GM23338 (cell line): ENCODE measurements at regions not wholly inside any gene's neighbourhood (a gene's known extent, or its start where the extent isn't known, plus 50 kb on each side); places are given as distances from the start of the nearest gene placed in this dataset.

Source experiments
- ATAC-seq: fragments of 200-7000 bp; cut with Tn5 transposase; 3 replicates; pipeline ENCODE4 v1.9.1; 2020
- DNase-seq: peaks from one replicate; pipeline ENCODE4 v3.0.0-alpha.2; 2015; ENCODE audit warnings: low spot score
- H2AFZ ChIP-seq: fragments of 200-600 bp; sonication (generic); 2 replicates; pipeline ENCODE4 v1.8.0; 2016; ENCODE audit warnings: antibody characterized with exemption, mild to moderate bottlenecking, moderate library complexity
- H3F3A ChIP-seq: fragments of 200-600 bp; sonication (generic); replicated peaks from 2 replicates; pipeline ENCODE4 v1.8.0; 2017; ENCODE audit warnings: antibody characterized with exemption, mixed run types, low read depth
- H3K27ac ChIP-seq: fragments of 200-600 bp; sonication (generic); 2 replicates; pipeline ENCODE4 v1.6.1; 2016; ENCODE audit warnings: low read depth
- H3K27me3 ChIP-seq: fragments of 200-600 bp; sonication (generic); 2 replicates; pipeline ENCODE4 v1.8.0; 2016; ENCODE audit warnings: mild to moderate bottlenecking, mixed run types, moderate library complexity; ENCODE audit not compliant: insufficient read depth
- H3K36me3 ChIP-seq: fragments of 200-600 bp; sonication (generic); 2 replicates; pipeline ENCODE4 v1.8.0; 2016; ENCODE audit warnings: mild to moderate bottlenecking; ENCODE audit not compliant: insufficient read depth
- H3K4me1 ChIP-seq: fragments of 200-600 bp; sonication (generic); 2 replicates; pipeline ENCODE4 v1.8.0; 2016; ENCODE audit warnings: mild to moderate bottlenecking, moderate library complexity; ENCODE audit not compliant: insufficient read depth
- H3K4me2 ChIP-seq: fragments of 200-600 bp; sonication (generic); 2 replicates; pipeline ENCODE4 v1.7.1; 2017; ENCODE audit warnings: mixed run types
- H3K4me3 ChIP-seq: fragments of 200-600 bp; sonication (generic); 2 replicates; pipeline ENCODE4 v1.6.1; 2016; ENCODE audit warnings: mixed run types
- H3K79me2 ChIP-seq: fragments of 200-600 bp; sonication (generic); replicated peaks from 2 replicates; pipeline ENCODE4 v1.8.0; 2017; ENCODE audit warnings: mild to moderate bottlenecking; ENCODE audit not compliant: insufficient read depth
- H3K9me2 ChIP-seq: fragments of 200-600 bp; sonication (generic); 2 replicates; pipeline ENCODE4 v1.8.0; 2017; ENCODE audit not compliant: insufficient read depth
- H4K20me1 ChIP-seq: fragments of 200-600 bp; sonication (generic); replicated peaks from 2 replicates; pipeline ENCODE4 v1.8.0; 2017; ENCODE audit warnings: mild to moderate bottlenecking; ENCODE audit not compliant: insufficient read depth
- H3K27ac Mint-ChIP-seq: 2 replicates; pipeline ENCODE4 v1.8.0; 2020; ENCODE audit warnings: inconsistent platforms, mild to moderate bottlenecking, moderate library complexity, mixed read lengths
- H3K27me3 Mint-ChIP-seq: 3 replicates; pipeline ENCODE4 v1.8.0; 2022; ENCODE audit warnings: low read depth, mild to moderate bottlenecking, moderate library complexity, mixed read lengths, inconsistent platforms; ENCODE audit not compliant: insufficient read depth, poor library complexity
- H3K36me3 Mint-ChIP-seq: 3 replicates; pipeline ENCODE4 v1.8.0; 2021; ENCODE audit warnings: low read depth, mild to moderate bottlenecking, inconsistent platforms, moderate library complexity, mixed read lengths
- H3K4me1 Mint-ChIP-seq: 3 replicates; pipeline ENCODE4 v1.8.0; 2020; ENCODE audit warnings: mild to moderate bottlenecking, inconsistent platforms, mixed read lengths
- H3K4me3 Mint-ChIP-seq: 3 replicates; pipeline ENCODE4 v1.8.0; 2021; ENCODE audit warnings: moderate library complexity, mild to moderate bottlenecking, inconsistent platforms, mixed read lengths
- H3K9me3 Mint-ChIP-seq: 3 replicates; pipeline ENCODE4 v1.8.0; 2020; ENCODE audit warnings: moderate library complexity, mild to moderate bottlenecking, inconsistent platforms, mixed read lengths
- CREB1 ChIP-seq: fragments of 250-450 bp; sonication (Bioruptor Pico); IDR thresholded peaks from 2 replicates; pipeline ENCODE4 v1.5.0; 2020; ENCODE audit warnings: low read depth, mild to moderate bottlenecking, moderate library complexity
- CTCF ChIP-seq, 2 experiments: fragments of 200-600 bp in 1 of 2; sonication (generic) in 1 of 2; conservative IDR thresholded peaks; 2 replicates each; pipeline versions ENCODE4 v1.5.1 to v1.6.1; 2016 to 2017; ENCODE audit warnings: antibody characterized with exemption in 2 of 2, low read depth in 2 of 2, mild to moderate bottlenecking in 2 of 2, moderate library complexity in 1 of 2
- ETS1 ChIP-seq: IDR thresholded peaks from 2 replicates; pipeline ENCODE4 v1.6.1; 2016; ENCODE audit warnings: antibody characterized with exemption
- EZH2 ChIP-seq: fragments of 200-600 bp; sonication (generic); IDR thresholded peaks from one replicate; pipeline ENCODE4 v1.8.0; 2017; ENCODE audit warnings: antibody characterized with exemption, mild to moderate bottlenecking, low read depth; ENCODE audit not compliant: unreplicated experiment
- EZH2phosphoT487 ChIP-seq: fragments of 200-600 bp; sonication (generic); IDR thresholded peaks from one replicate; pipeline ENCODE4 v1.8.1; 2018; ENCODE audit warnings: antibody characterized with exemption; ENCODE audit not compliant: unreplicated experiment
- JUNB ChIP-seq: IDR thresholded peaks from one replicate; pipeline ENCODE4 v1.6.1; 2016; ENCODE audit warnings: antibody characterized with exemption; ENCODE audit not compliant: unreplicated experiment
- NANOG ChIP-seq: IDR thresholded peaks from 2 replicates; pipeline ENCODE4 v1.6.1; 2016; ENCODE audit warnings: antibody characterized with exemption, borderline replicate concordance
- POLR2AphosphoS5 ChIP-seq: IDR thresholded peaks from 2 replicates; pipeline ENCODE4 v1.6.1; 2016; ENCODE audit warnings: antibody characterized with exemption, low read depth
- REST ChIP-seq: IDR thresholded peaks from one replicate; pipeline ENCODE4 v1.6.1; 2018; ENCODE audit warnings: antibody characterized with exemption; ENCODE audit not compliant: unreplicated experiment
- STAT1 ChIP-seq: IDR thresholded peaks from one replicate; pipeline ENCODE4 v1.6.1; 2016; ENCODE audit warnings: antibody characterized with exemption; ENCODE audit not compliant: unreplicated experiment
- ZNF114 ChIP-seq: fragments of 250-450 bp; sonication (Bioruptor Pico); IDR thresholded peaks from 2 replicates; pipeline ENCODE4 v1.5.0; 2020; ENCODE audit warnings: mild to moderate bottlenecking, moderate library complexity
- ZNF331 ChIP-seq: fragments of 250-450 bp; sonication (Bioruptor Pico); IDR thresholded peaks from 2 replicates; pipeline ENCODE4 v1.5.0; 2020; ENCODE audit warnings: low read depth, mild to moderate bottlenecking, moderate library complexity
- ZNF462 ChIP-seq: fragments of 250-450 bp; sonication (Bioruptor Pico); IDR thresholded peaks from 2 replicates; pipeline ENCODE4 v1.5.0; 2020; ENCODE audit warnings: mild to moderate bottlenecking, moderate library complexity

- Histone ChIP-seq H3K79me2 (no peaks in the 10 kb centered on the region), H3K4me3 (no peak overlapping the region), H3K4me1 (no peaks in the 10 kb centered on the region), H3K9me2 (no peaks in the 10 kb centered on the region), H4K20me1 (no peaks in the 10 kb centered on the region), H3K36me3 (no peaks in the 10 kb centered on the region), H2AFZ (no peak overlapping the region), H3K4me2 (no peak overlapping the region), H3K27ac (no peak overlapping the region), H3F3A (no peaks in the 10 kb centered on the region), H3K27me3 (no peaks in the 10 kb centered on the region)
- Mint-ChIP-seq H3K27me3 (no peaks in the 10 kb centered on the region), H3K36me3 (no peaks in the 10 kb centered on the region), H3K27ac (no peak overlapping the region), H3K4me3 (no peak overlapping the region), H3K4me1 (no peaks in the 10 kb centered on the region; the same call in 2 of the 3 replicates), H3K9me3 (no peaks in the 10 kb centered on the region)
- TF ChIP-seq ETS1 (no peak), NANOG (no peak), CTCF (conservative IDR thresholded peaks at IDR 0.05; ENCODE audit: low read depth in 2 of 2) (no peak), ZNF462 (CRISPR knock-in tag) (no peak), CREB1 (CRISPR knock-in tag) (no peak), ZNF114 (CRISPR knock-in tag) (no peak), EZH2 (no peak), ZNF331 (CRISPR knock-in tag) (no peak), REST (no peak), EZH2phosphoT487 (no peak), JUNB (no peak), POLR2AphosphoS5 (no peak), STAT1 (no peak)
- DNase-seq (no peak), ATAC-seq (no peak)
Observed at GRCh38 chrX:47746446-47746845, 87.5 kb upstream of the UXT start.
